GM12872 (cell line): ENCODE measurements at regions not wholly inside any gene's neighbourhood (a gene's known extent, or its start where the extent isn't known, plus 50 kb on each side); places are given as distances from the start of the nearest gene placed in this dataset.

Experiments used
- CTCF ChIP-seq: IDR thresholded peaks from 3 replicates; pipeline ENCODE4 v1.5.1; 2011; ENCODE audit warnings: low read depth, mild to moderate bottlenecking, low read length, moderate library complexity; ENCODE audit not compliant: insufficient read depth

GRCh38 chr12:123095078-123095881 lies 55.6 kb downstream of the PITPNM2 start:
- TF ChIP-seq CTCF: no peak

- TF ChIP-seq CTCF: no peak
These were observed 56.4 kb downstream of the PITPNM2 start for GRCh38 chr12:123094349-123095077.

GRCh38 chr12:123092866-123093265 lies 58.0 kb downstream of the PITPNM2 start:
- no peak for TF ChIP-seq CTCF

GRCh38 chr12:123091230-123092150 lies 59.4 kb downstream of the PITPNM2 start:
- TF ChIP-seq CTCF: no peak

GRCh38 chr12:123089631-123090353 lies 61.1 kb downstream of the PITPNM2 start:
- TF ChIP-seq CTCF: no peak

GRCh38 chr12:123089140-123089539 lies 61.8 kb downstream of the PITPNM2 start:
- no peak for TF ChIP-seq CTCF
